K562 (cell line): ENCODE measurements at regions not wholly inside any gene's neighbourhood (a gene's known extent, or its start where the extent isn't known, plus 50 kb on each side); places are given as distances from the start of the nearest gene placed in this dataset.
A peak's percentile ranks its signal among the peaks of the same experiment; 100 is the strongest.

Source experiments
- BRD9 ChIP-seq: fragments of 450-650 bp; IDR thresholded peaks from 2 replicates; pipeline ENCODE4 v1.6.1; 2018; ENCODE audit warnings: low read depth; ENCODE audit not compliant: partially characterized antibody
- CBFA2T2 ChIP-seq: fragments of 450-650 bp; conservative IDR thresholded peaks from 2 replicates; pipeline ENCODE4 v1.6.1; 2017; ENCODE audit warnings: mild to moderate bottlenecking
- CBX2 ChIP-seq: fragments of 200-600 bp; sonication (generic); IDR thresholded peaks from one replicate; pipeline ENCODE4 v1.6.1; 2012; ENCODE audit warnings: mild to moderate bottlenecking, low read length, inconsistent platforms; ENCODE audit not compliant: insufficient read depth, poor library complexity, severe bottlenecking
- DMBX1 ChIP-seq: fragments of 250-450 bp; sonication (Bioruptor Pico); IDR thresholded peaks from 2 replicates; pipeline ENCODE4 v1.8.0; 2022; ENCODE audit warnings: inconsistent platforms, mild to moderate bottlenecking, moderate library complexity, borderline replicate concordance
- ETS2 ChIP-seq: IDR thresholded peaks from 2 replicates; pipeline ENCODE4 v1.6.1; 2016; ENCODE audit warnings: borderline replicate concordance, missing genetic modification characterization, mild to moderate bottlenecking, moderate library complexity, missing compliant biosample characterization; ENCODE audit not compliant: poor library complexity, severe bottlenecking
- FUS ChIP-seq: fragments of 200-400 bp; formaldehyde crosslinking; optimal IDR thresholded peaks from 2 replicates; pipeline ENCODE3; 2017; ENCODE audit warnings: low read depth, low read length
- HCFC1 ChIP-seq: IDR thresholded peaks from 2 replicates; pipeline ENCODE4 v1.6.1; 2012; ENCODE audit warnings: low read depth, low read length, improper control_type of control experiment
- KLF6 ChIP-seq: fragments of 250-450 bp; sonication (Bioruptor Pico); IDR thresholded peaks from 2 replicates; pipeline ENCODE4 v1.4.0; 2020; ENCODE audit warnings: mild to moderate bottlenecking, moderate library complexity, borderline replicate concordance
- MTA2 ChIP-seq: fragments of 450-650 bp; IDR thresholded peaks from 2 replicates; pipeline ENCODE4 v1.6.1; 2016; ENCODE audit warnings: low read depth
- NFIC ChIP-seq: fragments of 450-650 bp; IDR thresholded peaks from 2 replicates; pipeline ENCODE4 v1.6.1; 2017; ENCODE audit warnings: mild to moderate bottlenecking, inconsistent platforms
- NFXL1 ChIP-seq: fragments of 450-650 bp; formaldehyde crosslinking; IDR thresholded peaks from 2 replicates; pipeline ENCODE4 v1.4.0; 2021; ENCODE audit warnings: mild to moderate bottlenecking
- NR1H2 ChIP-seq: sonication (generic); formaldehyde crosslinking; IDR thresholded peaks from 2 replicates; pipeline ENCODE4 v1.4.0; 2020; ENCODE audit warnings: mild to moderate bottlenecking, missing genetic modification reagents
- POLR2B ChIP-seq: fragments of 450-650 bp; IDR thresholded peaks from 2 replicates; pipeline ENCODE4 v1.6.1; 2018; ENCODE audit warnings: low read depth; ENCODE audit not compliant: partially characterized antibody
- RBFOX2 ChIP-seq: fragments of 200-400 bp; formaldehyde crosslinking; IDR thresholded peaks from 2 replicates; pipeline ENCODE4 v1.6.1; 2017; ENCODE audit warnings: low read depth, mild to moderate bottlenecking, low read length, moderate library complexity
- RBM14 ChIP-seq: fragments of 200-400 bp; formaldehyde crosslinking; IDR thresholded peaks from 2 replicates; pipeline ENCODE4 v1.6.1; 2018; ENCODE audit warnings: low read depth, mild to moderate bottlenecking, low read length, moderate library complexity, borderline replicate concordance; ENCODE audit not compliant: insufficient read depth
- RFX7 ChIP-seq: fragments of 250-450 bp; sonication (Bioruptor Pico); IDR thresholded peaks from 2 replicates; pipeline ENCODE4 v1.5.1; 2021; ENCODE audit warnings: mild to moderate bottlenecking
- SOX6 ChIP-seq: fragments of 450-650 bp; IDR thresholded peaks from 2 replicates; pipeline ENCODE4 v1.6.1; 2014; ENCODE audit warnings: mild to moderate bottlenecking
- SRSF1 ChIP-seq: fragments of 200-400 bp; formaldehyde crosslinking; IDR thresholded peaks from 2 replicates; pipeline ENCODE4 v1.6.1; 2017; ENCODE audit warnings: mild to moderate bottlenecking, low read depth, low read length, moderate library complexity
- ZNF140 ChIP-seq: fragments of 250-450 bp; sonication (Bioruptor Pico); IDR thresholded peaks from 2 replicates; pipeline ENCODE4 v1.8.0; 2021; ENCODE audit warnings: moderate library complexity, mild to moderate bottlenecking, inconsistent platforms
- ZNF384 ChIP-seq: IDR thresholded peaks from 2 replicates; pipeline ENCODE4 v1.6.1; 2012; ENCODE audit warnings: low read depth, low read length, improper control_type of control experiment
- ZNF780A ChIP-seq: fragments of 250-450 bp; sonication (Bioruptor Pico); IDR thresholded peaks from 2 replicates; pipeline ENCODE4 v1.5.0; 2021; ENCODE audit warnings: mild to moderate bottlenecking
- TF ChIP-seq, protein P1 (sequence below): fragments of 250-450 bp; sonication (Bioruptor Pico); IDR thresholded peaks from 2 replicates; pipeline ENCODE4 v1.9.0; 2021; ENCODE audit warnings: mild to moderate bottlenecking, inconsistent platforms
- TF ChIP-seq, protein P2 (sequence below), 2 experiments: IDR thresholded peaks; 2 replicates each; pipeline ENCODE4 v1.6.1; 2012; ENCODE audit warnings: improper control_type of control experiment in 2 of 2, low read depth in 2 of 2, low read length in 2 of 2, borderline replicate concordance in 1 of 2
- TF ChIP-seq, protein P3 (sequence below): fragments of 250-450 bp; sonication (Bioruptor Pico); IDR thresholded peaks from 2 replicates; pipeline ENCODE4 v1.5.0; 2021

DNA sequence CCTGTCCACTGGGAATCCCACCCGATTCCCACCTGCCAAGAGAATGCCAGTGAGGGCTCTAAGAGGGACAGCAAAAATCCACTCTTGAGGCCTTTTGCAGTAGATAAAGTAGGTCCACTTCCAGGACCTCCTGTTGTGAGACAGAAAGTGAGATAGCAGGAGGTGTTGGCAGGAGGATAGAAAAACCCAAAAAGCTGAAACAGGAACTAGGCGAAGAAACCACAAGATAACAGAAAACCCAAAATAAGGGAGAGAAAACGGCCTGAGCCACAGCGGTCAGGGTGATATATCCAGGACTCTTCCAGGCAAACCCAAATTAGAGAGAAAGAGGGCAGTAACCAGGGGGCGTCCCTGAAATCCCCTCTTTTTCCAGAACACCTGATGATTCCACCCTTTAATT lies 79.7 kb upstream of the LINC01488 start (continued):
- no peak for TF ChIP-seq ZNF140
- TF ChIP-seq, protein P1, sequence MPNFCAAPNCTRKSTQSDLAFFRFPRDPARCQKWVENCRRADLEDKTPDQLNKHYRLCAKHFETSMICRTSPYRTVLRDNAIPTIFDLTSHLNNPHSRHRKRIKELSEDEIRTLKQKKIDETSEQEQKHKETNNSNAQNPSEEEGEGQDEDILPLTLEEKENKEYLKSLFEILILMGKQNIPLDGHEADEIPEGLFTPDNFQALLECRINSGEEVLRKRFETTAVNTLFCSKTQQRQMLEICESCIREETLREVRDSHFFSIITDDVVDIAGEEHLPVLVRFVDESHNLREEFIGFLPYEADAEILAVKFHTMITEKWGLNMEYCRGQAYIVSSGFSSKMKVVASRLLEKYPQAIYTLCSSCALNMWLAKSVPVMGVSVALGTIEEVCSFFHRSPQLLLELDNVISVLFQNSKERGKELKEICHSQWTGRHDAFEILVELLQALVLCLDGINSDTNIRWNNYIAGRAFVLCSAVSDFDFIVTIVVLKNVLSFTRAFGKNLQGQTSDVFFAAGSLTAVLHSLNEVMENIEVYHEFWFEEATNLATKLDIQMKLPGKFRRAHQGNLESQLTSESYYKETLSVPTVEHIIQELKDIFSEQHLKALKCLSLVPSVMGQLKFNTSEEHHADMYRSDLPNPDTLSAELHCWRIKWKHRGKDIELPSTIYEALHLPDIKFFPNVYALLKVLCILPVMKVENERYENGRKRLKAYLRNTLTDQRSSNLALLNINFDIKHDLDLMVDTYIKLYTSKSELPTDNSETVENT (CRISPR knock-in tag), result no peak
- TF ChIP-seq CBFA2T2, result peak; percentile 69
- TF ChIP-seq NFIC, result peak; percentile 73
- TF ChIP-seq POLR2B, result no peak
- no peak for TF ChIP-seq RBFOX2
- no peak for TF ChIP-seq HCFC1
- TF ChIP-seq ZNF384, result no peak
- peak; percentile 69; the same call in 1 of the 2 replicates for TF ChIP-seq DMBX1 (CRISPR knock-in tag)
- 0 out of 2 replicates have a peak, but pooled peaks have one; percentile 11 for TF ChIP-seq KLF6 (CRISPR knock-in tag)
- no peak for TF ChIP-seq NR1H2 (CRISPR knock-in tag)
- TF ChIP-seq SRSF1, result no peak
- TF ChIP-seq RFX7 (CRISPR knock-in tag), result no peak
- peak; percentile 59; the same call in 1 of the 2 replicates for TF ChIP-seq MTA2
- no peak for TF ChIP-seq ETS2 (tag)
- TF ChIP-seq ZNF780A (CRISPR knock-in tag), result peak; percentile 54; the same call in 1 of the 2 replicates
- TF ChIP-seq, protein P2, sequence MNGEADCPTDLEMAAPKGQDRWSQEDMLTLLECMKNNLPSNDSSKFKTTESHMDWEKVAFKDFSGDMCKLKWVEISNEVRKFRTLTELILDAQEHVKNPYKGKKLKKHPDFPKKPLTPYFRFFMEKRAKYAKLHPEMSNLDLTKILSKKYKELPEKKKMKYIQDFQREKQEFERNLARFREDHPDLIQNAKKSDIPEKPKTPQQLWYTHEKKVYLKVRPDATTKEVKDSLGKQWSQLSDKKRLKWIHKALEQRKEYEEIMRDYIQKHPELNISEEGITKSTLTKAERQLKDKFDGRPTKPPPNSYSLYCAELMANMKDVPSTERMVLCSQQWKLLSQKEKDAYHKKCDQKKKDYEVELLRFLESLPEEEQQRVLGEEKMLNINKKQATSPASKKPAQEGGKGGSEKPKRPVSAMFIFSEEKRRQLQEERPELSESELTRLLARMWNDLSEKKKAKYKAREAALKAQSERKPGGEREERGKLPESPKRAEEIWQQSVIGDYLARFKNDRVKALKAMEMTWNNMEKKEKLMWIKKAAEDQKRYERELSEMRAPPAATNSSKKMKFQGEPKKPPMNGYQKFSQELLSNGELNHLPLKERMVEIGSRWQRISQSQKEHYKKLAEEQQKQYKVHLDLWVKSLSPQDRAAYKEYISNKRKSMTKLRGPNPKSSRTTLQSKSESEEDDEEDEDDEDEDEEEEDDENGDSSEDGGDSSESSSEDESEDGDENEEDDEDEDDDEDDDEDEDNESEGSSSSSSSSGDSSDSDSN (IDR thresholded peaks at IDR 0.05; ENCODE audit: borderline replicate concordance in 1 of 2, low read depth in 2 of 2, low read length in 2 of 2), result peak in 1 of 2 experiments; percentile 39; a peak in 1 of 4 replicates
- TF ChIP-seq CBX2, result no peak
- TF ChIP-seq RBM14, result no peak
- TF ChIP-seq NFXL1, result no peak
- TF ChIP-seq, protein P3, sequence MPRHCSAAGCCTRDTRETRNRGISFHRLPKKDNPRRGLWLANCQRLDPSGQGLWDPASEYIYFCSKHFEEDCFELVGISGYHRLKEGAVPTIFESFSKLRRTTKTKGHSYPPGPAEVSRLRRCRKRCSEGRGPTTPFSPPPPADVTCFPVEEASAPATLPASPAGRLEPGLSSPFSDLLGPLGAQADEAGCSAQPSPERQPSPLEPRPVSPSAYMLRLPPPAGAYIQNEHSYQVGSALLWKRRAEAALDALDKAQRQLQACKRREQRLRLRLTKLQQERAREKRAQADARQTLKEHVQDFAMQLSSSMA (CRISPR knock-in tag), result no peak
- no peak for TF ChIP-seq FUS
- TF ChIP-seq SOX6, result peak; percentile 75
- peak; percentile 75 for TF ChIP-seq BRD9
